Activated naive CD4-positive, alpha-beta T cell treated with anti-CD3 and anti-CD28 coated beads for 36 hours (primary cell): ENCODE measurements at regions not wholly inside any gene's neighbourhood (a gene's known extent, or its start where the extent isn't known, plus 50 kb on each side); places are given as distances from the start of the nearest gene placed in this dataset.
"Not testable (repeated sequence)": the region's sequence is repeated elsewhere in the genome, so short reads cannot be mapped to it uniquely, and the experiment has no call there.

ENCODE experiments used
- CTCF ChIA-PET: fragments of 350-600 bp; sonication (Branson Sonifier 250); formaldehyde crosslinking; loops from one replicate; lab custom pipeline; 2021; ENCODE audit warnings: antibody characterized with exemption; lab: Charles Lee
- DNase-seq: peaks from one replicate; pipeline ENCODE4 v3.0.0-alpha.2; 2020
- H3K27ac Mint-ChIP-seq: one replicate; pipeline ENCODE4 v1.8.0; 2021; ENCODE audit warnings: mild to moderate bottlenecking, mixed read lengths
- H3K27me3 Mint-ChIP-seq: one replicate; pipeline ENCODE4 v1.8.0; 2021; ENCODE audit warnings: low read depth, mixed read lengths
- H3K36me3 Mint-ChIP-seq: one replicate; pipeline ENCODE4 v1.8.0; 2021; ENCODE audit warnings: low read depth, mixed read lengths
- H3K4me1 Mint-ChIP-seq: one replicate; pipeline ENCODE4 v1.8.0; 2021; ENCODE audit warnings: low read depth, mixed read lengths
- H3K4me3 Mint-ChIP-seq: one replicate; pipeline ENCODE4 v1.8.0; 2021; ENCODE audit warnings: mild to moderate bottlenecking, moderate library complexity, mixed read lengths
- H3K9me3 Mint-ChIP-seq: one replicate; pipeline ENCODE4 v1.8.0; 2021; ENCODE audit warnings: mixed read lengths
- intact Hi-C: fragments of 100-400 bp; cut with micrococcal nuclease; formaldehyde crosslinking; loops from one replicate; pipeline ENCODE4 v1.15.1; 2023

GRCh38 chr6:120514544-120514943, 819.7 kb downstream of the TBC1D32 start:
- H3K9me3 Mint-ChIP-seq, result peaks cover 6% of the 10 kb centered on the region
- CTCF ChIA-PET, result no interaction called here
- no peak overlapping the region for H3K4me3 Mint-ChIP-seq
- DNase-seq, result no peak
- intact Hi-C loops, result no loop called here
- no peaks in the 10 kb centered on the region for H3K4me1 Mint-ChIP-seq
- no peaks in the 10 kb centered on the region for H3K36me3 Mint-ChIP-seq
- no peaks in the 10 kb centered on the region for H3K27me3 Mint-ChIP-seq
- no peak overlapping the region for H3K27ac Mint-ChIP-seq

- CTCF ChIA-PET, result no interaction called here
- Mint-ChIP-seq H3K4me3 (no peak overlapping the region), H3K27ac (no peak overlapping the region), H3K9me3 (no peaks in the 10 kb centered on the region), H3K4me1 (no peaks in the 10 kb centered on the region), H3K36me3 (no peaks in the 10 kb centered on the region), H3K27me3 (no peaks in the 10 kb centered on the region)
- intact Hi-C loops, result no loop called here
- DNase-seq, result no peak
Observed at GRCh38 chr6:120511712-120512111, 822.6 kb downstream of the TBC1D32 start.

GRCh38 chr6:120498711-120499110, 835.6 kb downstream of the TBC1D32 start:
- no peak for DNase-seq
- CTCF ChIA-PET, result no interaction called here
- H3K9me3 Mint-ChIP-seq, result no peaks in the 10 kb centered on the region
- H3K36me3 Mint-ChIP-seq, result no peaks in the 10 kb centered on the region
- no peaks in the 10 kb centered on the region for H3K27me3 Mint-ChIP-seq
- no peak overlapping the region for H3K27ac Mint-ChIP-seq
- intact Hi-C loops, result no loop called here
- no peak overlapping the region for H3K4me3 Mint-ChIP-seq
- no peaks in the 10 kb centered on the region for H3K4me1 Mint-ChIP-seq

GRCh38 chr6:120496661-120497060, 837.6 kb downstream of the TBC1D32 start:
- DNase-seq, result no peak
- Mint-ChIP-seq H3K27ac (no peak overlapping the region), H3K4me1 (no peaks in the 10 kb centered on the region), H3K9me3 (no peaks in the 10 kb centered on the region), H3K36me3 (no peaks in the 10 kb centered on the region), H3K27me3 (no peaks in the 10 kb centered on the region), H3K4me3 (no peak overlapping the region)
- CTCF ChIA-PET, result interaction anchor here (0.7 kb wide), 1 partner anchor 35 kb away, joined by 3 read pairs; no protein-coding TSS in a partner anchor
- intact Hi-C loops, result no loop called here

- Mint-ChIP-seq H3K27me3 (no peaks in the 10 kb centered on the region), H3K27ac (no peak overlapping the region), H3K4me1 (no peaks in the 10 kb centered on the region), H3K36me3 (no peaks in the 10 kb centered on the region), H3K4me3 (no peak overlapping the region), H3K9me3 (no peaks in the 10 kb centered on the region)
- DNase-seq, result no peak
- CTCF ChIA-PET, result no interaction called here
- intact Hi-C loops, result no loop called here
Observed at GRCh38 chr6:120493505-120493904, 840.8 kb downstream of the TBC1D32 start.

- Mint-ChIP-seq H3K9me3 (no peaks in the 10 kb centered on the region), H3K4me3 (no peak overlapping the region), H3K36me3 (no peaks in the 10 kb centered on the region), H3K4me1 (no peaks in the 10 kb centered on the region), H3K27ac (no peak overlapping the region), H3K27me3 (no peaks in the 10 kb centered on the region)
- CTCF ChIA-PET, result no interaction called here
- DNase-seq, result no peak
- intact Hi-C loops, result no loop called here
Observed at GRCh38 chr6:120489941-120490340, 844.3 kb downstream of the TBC1D32 start.

- Mint-ChIP-seq H3K4me3 (no peak overlapping the region), H3K4me1 (no peaks in the 10 kb centered on the region), H3K9me3 (peaks cover 6% of the 10 kb centered on the region), H3K27ac (no peak overlapping the region), H3K27me3 (no peaks in the 10 kb centered on the region), H3K36me3 (no peaks in the 10 kb centered on the region)
- CTCF ChIA-PET, result no interaction called here
- intact Hi-C loops, result no loop called here
- no peak for DNase-seq
Observed at GRCh38 chr6:120484146-120484545, 850.1 kb downstream of the TBC1D32 start.

GRCh38 chr6:120478650-120479049, 855.6 kb downstream of the TBC1D32 start:
- H3K9me3 Mint-ChIP-seq, result peaks cover 11% of the 10 kb centered on the region
- no peak overlapping the region for H3K4me3 Mint-ChIP-seq
- H3K27me3 Mint-ChIP-seq, result no peaks in the 10 kb centered on the region
- H3K36me3 Mint-ChIP-seq, result no peaks in the 10 kb centered on the region
- CTCF ChIA-PET, result no interaction called here
- intact Hi-C loops, result no loop called here
- no peak overlapping the region for H3K27ac Mint-ChIP-seq
- no peak for DNase-seq
- no peaks in the 10 kb centered on the region for H3K4me1 Mint-ChIP-seq

- H3K27ac Mint-ChIP-seq, result no peak overlapping the region
- no peak overlapping the region for H3K4me3 Mint-ChIP-seq
- peaks cover 2% of the 10 kb centered on the region for H3K9me3 Mint-ChIP-seq
- no peaks in the 10 kb centered on the region for H3K27me3 Mint-ChIP-seq
- no peaks in the 10 kb centered on the region for H3K36me3 Mint-ChIP-seq
- intact Hi-C loops, result no loop called here
- no peaks in the 10 kb centered on the region for H3K4me1 Mint-ChIP-seq
- DNase-seq, result no peak
- CTCF ChIA-PET, result no interaction called here
Observed at GRCh38 chr6:120473804-120474203, 860.5 kb downstream of the TBC1D32 start.

GRCh38 chr6:120468486-120468885, 865.8 kb downstream of the TBC1D32 start:
- H3K4me3 Mint-ChIP-seq, result no peak overlapping the region
- no peaks in the 10 kb centered on the region for H3K27me3 Mint-ChIP-seq
- H3K4me1 Mint-ChIP-seq, result no peaks in the 10 kb centered on the region
- peaks cover 6% of the 10 kb centered on the region for H3K9me3 Mint-ChIP-seq
- no peak for DNase-seq
- CTCF ChIA-PET, result no interaction called here
- no peaks in the 10 kb centered on the region for H3K36me3 Mint-ChIP-seq
- intact Hi-C loops, result no loop called here
- H3K27ac Mint-ChIP-seq, result no peak overlapping the region

- H3K27me3 Mint-ChIP-seq, result no peaks in the 10 kb centered on the region
- CTCF ChIA-PET, result interaction anchor here (0.7 kb wide), 1 partner anchor 1488 kb away, joined by 3 read pairs; no protein-coding TSS in a partner anchor
- no peak overlapping the region for H3K27ac Mint-ChIP-seq
- H3K36me3 Mint-ChIP-seq, result no peaks in the 10 kb centered on the region
- no peak for DNase-seq
- no peaks in the 10 kb centered on the region for H3K4me1 Mint-ChIP-seq
- intact Hi-C loops, result no loop called here
- H3K9me3 Mint-ChIP-seq, result peaks cover 1% of the 10 kb centered on the region
- no peak overlapping the region for H3K4me3 Mint-ChIP-seq
Observed at GRCh38 chr6:120451508-120451907, 882.8 kb downstream of the TBC1D32 start.

- intact Hi-C loops, result no loop called here
- DNase-seq, result no peak
- Mint-ChIP-seq H3K27me3 (no peaks in the 10 kb centered on the region), H3K9me3 (peaks cover 1% of the 10 kb centered on the region), H3K27ac (no peak overlapping the region), H3K4me3 (no peak overlapping the region), H3K4me1 (no peaks in the 10 kb centered on the region), H3K36me3 (no peaks in the 10 kb centered on the region)
- CTCF ChIA-PET, result no interaction called here
Observed at GRCh38 chr6:120447605-120448004, 886.7 kb downstream of the TBC1D32 start.

GRCh38 chr6:120432840-120433239, 901.4 kb downstream of the TBC1D32 start:
- CTCF ChIA-PET, H3K4me1 Mint-ChIP-seq, H3K27ac Mint-ChIP-seq, H3K36me3 Mint-ChIP-seq, H3K9me3 Mint-ChIP-seq, DNase-seq, intact Hi-C loops, H3K27me3 Mint-ChIP-seq, H3K4me3 Mint-ChIP-seq: not testable (repeated sequence)

- no peaks in the 10 kb centered on the region for H3K36me3 Mint-ChIP-seq
- H3K4me1 Mint-ChIP-seq, result no peaks in the 10 kb centered on the region
- no peak overlapping the region for H3K4me3 Mint-ChIP-seq
- H3K27ac Mint-ChIP-seq, result no peak overlapping the region
- CTCF ChIA-PET, result no interaction called here
- DNase-seq, result no peak
- no peaks in the 10 kb centered on the region for H3K27me3 Mint-ChIP-seq
- H3K9me3 Mint-ChIP-seq, result peaks cover 4% of the 10 kb centered on the region
- intact Hi-C loops, result no loop called here
Observed at GRCh38 chr6:120431841-120432240, 902.4 kb downstream of the TBC1D32 start.
